Testis (tissue), 2 donors: ENCODE measurements at regions not wholly inside any gene's neighbourhood (a gene's known extent, or its start where the extent isn't known, plus 50 kb on each side); places are given as distances from the start of the nearest gene placed in this dataset.

Experiments
- DNase-seq: peaks from one replicate; pipeline ENCODE4 v3.0.0-alpha.2; 2019
- H3K27ac ChIP-seq, 2 donors: fragments of 200-600 bp; sonication (generic); one replicate each; pipeline ENCODE4 v1.5.1; 2019
- H3K27me3 ChIP-seq: fragments of 200-600 bp; sonication (generic); one replicate; pipeline ENCODE4 v1.5.1; 2019
- H3K36me3 ChIP-seq: fragments of 200-600 bp; sonication (generic); one replicate; pipeline ENCODE4 v1.5.1; 2017; ENCODE audit warnings: low read depth; ENCODE audit errors: missing control alignments
- H3K4me1 ChIP-seq: fragments of 200-600 bp; sonication (generic); one replicate; pipeline ENCODE4 v1.5.1; 2019
- H3K4me3 ChIP-seq, 2 donors: fragments of 200-600 bp; sonication (generic); one replicate each; pipeline ENCODE4 v1.5.1; 2017 to 2019
- H3K9me3 ChIP-seq: fragments of 200-600 bp; sonication (generic); one replicate; pipeline ENCODE4 v1.5.1; 2017
- CTCF ChIP-seq, 3 experiments: fragments of 450-650 bp in 2 of 3; fragments of 200-600 bp in 1 of 3; sonication (generic) in 1 of 3; IDR thresholded peaks; one replicate each; pipeline ENCODE4 v1.5.1; 2016 to 2019; ENCODE audit warnings: antibody characterized with exemption in 3 of 3, mild to moderate bottlenecking in 2 of 3, moderate library complexity in 1 of 3
- POLR2A ChIP-seq: fragments of 450-650 bp; IDR thresholded peaks from one replicate; pipeline ENCODE4 v1.6.1; 2017; ENCODE audit warnings: antibody characterized with exemption, mild to moderate bottlenecking, moderate library complexity
- WGBS, 2 donors: methylation state at CpG; one replicate each; pipeline ENCODE4 v1.1.5; 2018; 5-methylcytosine and 5-hydroxymethylcytosine counted together
- intact Hi-C: fragments of 100-400 bp; cut with DNase I; formaldehyde crosslinking; loops from one replicate; pipeline ENCODE4 v1.15.1; 2023; ENCODE audit warnings: low total_unique reads

DNA sequence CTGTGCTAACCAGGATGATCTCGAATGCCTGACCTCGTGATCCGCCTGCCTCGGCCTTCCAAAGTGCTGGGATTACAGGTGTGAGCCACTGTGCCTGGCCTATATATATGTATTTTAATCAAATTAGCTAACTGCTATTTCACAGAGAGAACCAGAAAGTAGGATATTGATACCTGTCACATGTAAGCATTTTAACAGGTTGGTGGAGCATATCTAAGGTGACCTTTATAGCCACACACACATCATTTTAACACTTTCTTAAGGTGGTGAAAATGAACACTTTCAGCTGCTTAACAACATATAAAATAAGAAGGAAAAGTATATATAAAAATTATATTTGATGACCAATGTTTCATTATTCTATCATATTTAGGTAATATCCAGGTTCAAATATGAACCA lies 57.0 kb upstream of the ATF7IP start:
- 90 to 94% methylated on average over 4 of the region's 4 CpGs for WGBS, 2 donors
- Histone ChIP-seq H3K9me3 (no peaks in the 10 kb centered on the region), H3K27me3 (no peaks in the 10 kb centered on the region), H3K27ac (no peak overlapping the region), H3K4me3 (no peak overlapping the region), H3K4me1 (no peaks in the 10 kb centered on the region), H3K36me3 (no peaks in the 10 kb centered on the region)
- TF ChIP-seq CTCF (IDR thresholded peaks at IDR 0.05), result no peak
- no peak for TF ChIP-seq POLR2A
- intact Hi-C loops, result no loop called here
- no peak for DNase-seq

GRCh38 chr12:14310866-14311265 lies 54.6 kb upstream of the ATF7IP start:
- H3K4me1 ChIP-seq, result no peaks in the 10 kb centered on the region
- intact Hi-C loops, result no loop called here
- no peaks in the 10 kb centered on the region for H3K27me3 ChIP-seq
- no peak overlapping the region for H3K4me3 ChIP-seq
- TF ChIP-seq CTCF (IDR thresholded peaks at IDR 0.05) (no peak), POLR2A (no peak)
- 90 to 91% methylated on average over 1 of the region's 1 CpG for WGBS, 2 donors
- H3K27ac ChIP-seq, result no peak overlapping the region
- H3K36me3 ChIP-seq, result no peaks in the 10 kb centered on the region
- DNase-seq, result no peak
- no peaks in the 10 kb centered on the region for H3K9me3 ChIP-seq

- intact Hi-C loops, result no loop called here
- no peak for DNase-seq
- Histone ChIP-seq H3K9me3 (no peaks in the 10 kb centered on the region), H3K4me3 (no peak overlapping the region), H3K4me1 (no peaks in the 10 kb centered on the region), H3K36me3 (no peaks in the 10 kb centered on the region), H3K27me3 (no peaks in the 10 kb centered on the region), H3K27ac (no peak overlapping the region)
- no peak for TF ChIP-seq CTCF (IDR thresholded peaks at IDR 0.05)
- no peak for TF ChIP-seq POLR2A
- 93 to 96% methylated on average over 7 of the region's 7 CpGs for WGBS, 2 donors
Measured at GRCh38 chr12:14313379-14314138, 51.9 kb upstream of the ATF7IP start.

DNA sequence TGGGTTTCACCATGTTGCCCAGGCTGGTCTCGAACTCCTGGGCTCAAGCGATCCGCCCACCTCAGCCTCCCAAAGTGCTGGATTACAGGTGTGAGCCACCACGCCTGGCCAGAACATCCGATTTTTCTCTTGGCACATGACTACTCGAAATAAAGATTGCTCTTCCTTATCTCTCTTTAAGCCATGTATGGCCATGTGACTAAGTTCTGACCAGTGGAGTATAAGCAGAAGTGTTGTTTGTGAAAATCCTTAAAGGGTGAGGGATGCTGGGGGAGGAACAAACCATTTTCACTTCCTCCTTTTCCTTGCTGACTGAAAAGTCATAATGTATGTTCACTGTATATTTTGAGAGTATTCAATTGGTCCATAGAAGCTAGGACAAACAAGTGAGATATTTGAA lies 50.7 kb upstream of the ATF7IP start:
- Histone ChIP-seq H3K9me3 (no peaks in the 10 kb centered on the region), H3K27me3 (no peaks in the 10 kb centered on the region), H3K36me3 (no peaks in the 10 kb centered on the region), H3K4me3 (no peak overlapping the region), H3K4me1 (no peaks in the 10 kb centered on the region), H3K27ac (no peak overlapping the region)
- intact Hi-C loops, result no loop called here
- 93% methylated on average over 6 of the region's 6 CpGs for WGBS, 2 donors
- TF ChIP-seq POLR2A, result no peak
- TF ChIP-seq CTCF (IDR thresholded peaks at IDR 0.05), result no peak
- DNase-seq, result no peak

DNA sequence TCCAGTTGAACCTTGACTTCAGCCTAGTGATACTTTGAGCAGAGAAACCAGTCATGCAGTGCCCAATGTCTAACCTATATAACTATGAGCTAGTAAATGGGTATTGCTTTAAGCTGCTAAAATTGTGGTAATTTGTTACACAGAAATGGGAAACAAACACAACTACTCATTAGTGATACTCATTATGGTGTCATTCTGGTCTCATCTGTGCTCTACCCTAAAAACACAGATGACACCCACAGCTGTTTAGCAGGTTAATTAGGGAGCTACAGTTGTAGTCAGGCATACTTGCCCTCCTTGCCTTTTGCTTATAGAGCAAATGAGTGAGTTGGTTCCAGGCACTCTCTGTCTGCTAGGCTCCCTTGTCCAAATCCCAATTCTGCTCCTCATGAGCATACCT lies 50.0 kb upstream of the ATF7IP start:
- no peak overlapping the region for H3K27ac ChIP-seq
- H3K4me1 ChIP-seq, result no peaks in the 10 kb centered on the region
- no peak for DNase-seq
- intact Hi-C loops, result no loop called here
- TF ChIP-seq POLR2A (no peak), CTCF (IDR thresholded peaks at IDR 0.05) (no peak)
- no peak overlapping the region for H3K4me3 ChIP-seq
- H3K27me3 ChIP-seq, result no peaks in the 10 kb centered on the region
- no peaks in the 10 kb centered on the region for H3K9me3 ChIP-seq
- H3K36me3 ChIP-seq, result no peaks in the 10 kb centered on the region
